ENCODE measurements at regions not wholly inside any gene's neighbourhood (a gene's known extent, or its start where the extent isn't known, plus 50 kb on each side); places are given as distances from the start of the nearest gene placed in this dataset.

DNA sequence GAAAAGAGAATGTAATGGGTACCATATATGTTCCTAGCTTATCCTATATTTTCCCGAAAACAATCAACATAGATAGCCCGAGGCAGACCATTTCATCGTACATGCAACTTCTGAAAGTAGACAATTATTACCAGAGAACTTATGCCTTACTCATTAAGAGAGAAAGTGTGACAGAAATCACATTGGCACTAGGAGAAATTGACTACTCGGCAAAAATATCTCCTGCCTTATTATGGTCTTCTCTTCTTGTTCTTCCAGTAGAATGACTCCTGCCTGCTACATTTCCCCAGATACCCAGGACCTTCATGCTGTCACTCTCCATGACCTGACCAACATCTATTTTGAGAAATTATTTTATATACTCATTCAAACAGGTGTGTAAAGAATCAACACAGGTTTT lies 1015.7 kb downstream of the TUSC7 start:
- no peak for DNase-seq

GRCh38 chr3:117726776-117727175 lies 1017.2 kb downstream of the TUSC7 start:
- no peak for DNase-seq

DNA sequence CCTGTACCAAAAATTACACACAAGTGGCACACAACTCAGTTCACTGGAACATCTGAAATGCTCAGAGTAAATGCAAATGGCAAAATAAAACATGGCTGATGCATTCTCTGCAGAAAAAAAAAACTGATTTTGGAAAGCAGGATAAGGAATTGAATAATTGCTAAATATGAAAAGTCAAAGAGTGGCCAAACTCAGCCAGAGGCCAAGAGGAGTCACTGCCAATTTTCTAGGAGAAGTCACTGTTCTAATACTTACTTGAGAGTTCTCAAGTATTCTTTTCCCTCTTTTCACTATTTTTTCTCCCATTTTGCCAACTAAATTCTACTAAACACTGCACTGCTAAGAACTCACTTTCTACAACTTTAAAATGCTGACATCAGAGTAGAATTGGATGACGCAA lies 1018.6 kb downstream of the TUSC7 start:
- DNase-seq = no peak

- no peak for DNase-seq
These were observed 1024.9 kb downstream of the TUSC7 start for GRCh38 chr3:117734496-117734895.

DNA sequence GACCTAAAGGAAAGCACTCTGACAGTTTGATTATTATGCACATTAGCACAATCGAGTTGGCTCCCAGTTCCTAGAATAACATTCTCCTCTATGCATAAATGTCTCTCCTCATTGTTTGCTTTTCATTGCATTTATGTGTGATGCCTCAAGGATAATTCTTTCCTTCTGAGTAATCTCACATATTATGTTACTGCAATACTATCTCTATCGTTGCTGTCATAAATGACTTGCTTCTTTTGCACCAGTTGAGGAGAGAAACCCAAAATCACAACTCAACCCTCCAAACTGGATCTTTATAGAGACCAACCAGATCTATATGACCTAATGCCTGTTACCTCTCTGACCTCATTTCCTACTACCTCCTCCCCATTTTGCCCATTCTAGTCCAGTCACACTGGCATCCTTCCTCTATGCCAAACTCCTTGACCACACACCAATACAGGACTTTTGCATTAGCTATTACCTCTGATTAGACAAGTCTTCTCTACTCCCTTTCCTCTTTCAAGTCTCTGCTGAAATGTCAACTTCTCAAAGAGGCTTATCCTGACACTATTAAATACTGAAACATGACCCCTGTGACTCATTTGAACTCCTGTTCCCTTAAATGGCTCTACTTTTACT lies 1026.0 kb downstream of the TUSC7 start:
- DNase-seq = no peak

DNA sequence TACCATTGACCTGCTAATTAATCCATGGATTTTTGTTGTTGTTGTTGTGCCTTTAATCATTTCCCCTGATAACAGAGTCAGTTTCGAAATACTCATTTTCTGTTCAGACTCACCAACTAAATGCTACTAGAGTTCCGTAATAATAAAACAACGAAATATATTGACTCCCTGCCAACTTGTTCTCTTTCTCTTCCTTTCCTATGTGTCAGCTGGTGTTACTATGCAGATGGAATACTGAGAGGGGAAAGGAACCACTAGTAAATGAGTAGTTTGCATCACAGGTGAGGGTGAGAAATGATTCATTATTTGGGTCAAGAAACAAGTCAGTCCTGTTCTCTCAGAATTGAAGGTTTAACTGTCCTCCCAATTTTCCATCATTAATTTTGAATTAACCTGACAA lies 1027.3 kb downstream of the TUSC7 start:
- DNase-seq = no peak

DNA sequence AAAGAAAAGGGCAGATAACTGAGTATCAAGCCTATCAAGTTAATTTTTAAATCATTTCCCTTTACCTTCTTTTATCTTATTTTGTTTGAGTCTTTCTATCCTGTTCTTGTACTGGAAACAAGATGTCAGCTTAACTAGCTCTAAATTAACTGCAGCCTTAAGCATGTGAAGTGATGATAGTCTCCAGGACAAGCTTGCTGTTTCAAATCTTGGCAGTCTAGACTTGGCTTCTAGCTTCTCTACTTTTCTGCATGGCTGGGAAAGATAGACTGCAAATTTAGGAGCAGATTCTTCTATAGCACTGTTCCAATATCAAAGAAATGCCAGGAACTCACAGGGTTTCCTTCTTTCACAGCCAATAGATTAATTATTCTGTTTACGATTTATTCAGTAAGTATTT lies 1034.4 kb downstream of the TUSC7 start:
- DNase-seq = no peak

DNA sequence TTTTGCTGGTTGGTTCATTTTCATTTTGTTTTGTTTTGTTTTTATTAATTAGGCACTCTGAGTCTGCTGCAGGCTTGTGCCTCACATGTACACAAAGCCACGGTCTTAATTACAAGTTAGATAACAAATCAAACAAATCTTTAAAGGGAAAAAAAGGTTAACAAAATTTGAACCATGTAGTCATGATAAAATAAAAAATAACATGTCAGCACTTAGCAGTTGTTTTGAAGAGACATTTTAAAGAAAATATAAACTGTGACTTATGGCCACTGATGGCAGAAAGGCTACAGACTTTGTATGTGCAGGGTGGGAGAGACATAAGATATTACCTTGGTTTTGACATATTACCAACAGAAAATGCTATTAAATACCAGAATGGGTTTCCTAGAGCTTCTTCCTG lies 1035.4 kb downstream of the TUSC7 start:
- DNase-seq = no peak

DNA sequence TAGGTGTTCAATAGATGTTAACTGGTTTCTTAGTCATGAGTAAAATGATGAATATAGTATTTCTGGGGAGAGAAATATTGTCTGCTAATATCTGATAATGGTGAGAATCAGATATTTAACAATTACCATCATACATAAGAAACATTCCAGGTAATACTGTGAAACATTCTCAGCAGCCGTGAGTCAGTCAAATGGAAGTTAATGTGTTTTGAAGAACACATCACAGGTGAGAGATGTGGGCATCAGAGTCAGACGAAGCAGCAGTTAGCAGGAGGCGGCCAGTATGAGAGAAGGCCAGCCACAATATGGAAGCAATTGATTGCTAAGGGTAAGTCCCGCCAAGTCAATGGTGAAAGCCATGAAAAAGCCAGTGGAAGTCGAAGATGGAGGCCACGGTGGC lies 1035.9 kb downstream of the TUSC7 start:
- no peak for DNase-seq

GRCh38 chr3:117746066-117746465 lies 1036.5 kb downstream of the TUSC7 start:
- no peak for DNase-seq

- no peak for DNase-seq
These were observed 1038.6 kb downstream of the TUSC7 start for GRCh38 chr3:117748131-117748530.

DNA sequence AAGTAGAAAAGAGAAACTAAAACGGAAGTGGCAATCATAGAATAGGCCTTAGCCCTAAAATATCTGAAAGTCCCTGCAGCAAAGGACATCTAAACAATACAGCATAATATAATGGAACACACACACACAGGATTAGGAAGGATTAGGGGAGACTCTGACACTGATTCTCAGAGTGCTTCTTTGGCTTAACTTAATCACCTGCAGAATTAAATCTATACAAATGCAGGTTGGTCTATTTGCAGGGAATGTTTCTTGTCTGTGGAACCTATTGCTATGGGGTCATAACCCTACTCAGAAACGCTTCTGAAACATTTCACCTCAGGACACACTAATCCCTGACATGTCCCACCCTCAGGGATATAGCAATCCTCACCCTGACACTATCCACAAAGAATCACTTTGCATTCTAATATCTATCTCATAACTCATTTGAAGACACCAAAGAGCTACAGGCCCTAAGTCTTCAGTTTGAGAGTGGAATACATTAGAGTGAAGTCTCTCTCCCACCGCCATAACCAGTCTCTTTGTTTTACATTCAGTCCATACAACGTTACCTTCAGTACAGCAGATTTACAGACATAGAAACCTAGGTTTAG lies 1041.2 kb downstream of the TUSC7 start:
- no peak for DNase-seq

- no peak for DNase-seq
These were observed 1042.1 kb downstream of the TUSC7 start for GRCh38 chr3:117751651-117752050.

DNA sequence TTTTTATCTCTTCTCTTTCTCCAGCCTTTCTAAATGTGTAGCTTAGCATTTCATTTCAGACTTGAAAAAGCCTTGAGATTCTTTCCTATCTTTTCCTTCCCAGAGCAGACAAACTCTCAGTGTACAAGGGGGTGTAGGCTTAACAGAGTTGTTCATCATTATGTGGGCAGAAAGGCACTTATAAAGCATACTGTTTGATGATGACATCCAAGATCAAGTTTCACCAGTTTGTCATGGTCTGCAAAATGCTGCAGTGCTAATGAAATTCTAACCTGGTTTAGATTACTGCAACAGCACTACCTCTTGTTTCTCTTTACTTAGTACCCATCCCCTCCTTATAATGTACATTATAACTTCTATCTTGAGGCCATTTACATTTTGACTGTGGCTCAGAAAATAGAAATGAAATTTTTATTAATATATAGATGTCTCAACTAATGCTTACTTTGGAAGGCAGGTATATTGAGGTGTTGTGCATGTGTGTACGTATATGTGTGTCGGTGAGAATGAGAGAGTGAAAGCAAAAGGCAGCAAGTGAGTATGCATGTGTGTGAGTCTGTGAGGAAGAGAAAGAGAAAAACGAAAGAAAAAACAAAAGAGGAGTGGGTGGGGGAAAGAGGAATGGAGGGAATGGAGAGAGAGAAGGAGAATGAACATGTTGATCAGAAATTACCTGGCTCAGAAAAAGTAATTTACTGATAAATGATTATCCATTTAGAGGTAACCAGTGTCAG lies 1043.6 kb downstream of the TUSC7 start:
- no peak for DNase-seq

GRCh38 chr3:117754058-117754457 lies 1044.5 kb downstream of the TUSC7 start:
- no peak for DNase-seq

- no peak for DNase-seq
These were observed 1045.3 kb downstream of the TUSC7 start for GRCh38 chr3:117754841-117755240.

GRCh38 chr3:117756563-117756962 lies 1047.0 kb downstream of the TUSC7 start:
- DNase-seq = no peak

DNA sequence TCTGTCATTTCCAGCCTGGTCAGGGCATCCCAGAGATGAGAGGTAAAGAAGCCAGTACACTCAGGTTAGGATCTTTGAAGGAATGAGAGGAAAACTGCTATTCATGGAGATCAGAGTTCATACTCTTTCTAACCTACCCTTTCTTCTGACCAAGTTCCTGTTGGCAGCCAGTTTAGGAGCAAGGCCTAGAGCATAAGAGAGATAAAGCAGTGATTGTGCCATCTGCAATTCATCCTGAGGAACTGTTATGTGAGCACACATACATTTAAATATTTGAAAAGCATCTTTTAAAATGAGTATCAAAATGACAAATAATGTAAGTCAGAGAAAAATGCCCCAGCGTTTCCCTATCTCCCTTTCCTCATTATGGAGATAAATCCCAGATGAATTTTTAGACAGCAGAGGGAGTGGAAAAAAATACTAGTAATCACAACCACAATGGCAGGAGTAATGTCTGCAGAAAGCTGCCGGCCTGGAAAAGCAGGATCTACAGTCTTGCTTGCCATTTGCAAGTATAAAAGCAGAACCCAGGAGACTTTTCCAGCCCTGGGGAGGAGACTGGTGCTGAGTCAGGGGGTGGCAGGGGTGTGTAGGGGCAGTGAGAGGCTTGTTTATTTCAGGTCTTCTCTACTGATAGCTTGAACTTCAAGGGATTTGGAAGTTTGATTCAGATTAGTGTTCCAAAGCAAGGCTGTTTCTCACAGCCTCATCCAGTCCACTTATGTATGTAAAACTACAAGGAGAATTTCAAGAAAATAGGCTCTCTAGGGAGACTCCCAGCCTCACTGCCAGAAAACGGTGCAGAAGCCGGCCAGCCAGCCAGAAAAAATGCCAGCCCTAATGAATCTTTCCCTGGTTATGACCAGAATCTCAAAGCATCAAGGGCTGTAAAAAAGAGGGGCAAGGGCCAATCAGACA lies 1052.4 kb downstream of the TUSC7 start:
- no peak for DNase-seq

DNA sequence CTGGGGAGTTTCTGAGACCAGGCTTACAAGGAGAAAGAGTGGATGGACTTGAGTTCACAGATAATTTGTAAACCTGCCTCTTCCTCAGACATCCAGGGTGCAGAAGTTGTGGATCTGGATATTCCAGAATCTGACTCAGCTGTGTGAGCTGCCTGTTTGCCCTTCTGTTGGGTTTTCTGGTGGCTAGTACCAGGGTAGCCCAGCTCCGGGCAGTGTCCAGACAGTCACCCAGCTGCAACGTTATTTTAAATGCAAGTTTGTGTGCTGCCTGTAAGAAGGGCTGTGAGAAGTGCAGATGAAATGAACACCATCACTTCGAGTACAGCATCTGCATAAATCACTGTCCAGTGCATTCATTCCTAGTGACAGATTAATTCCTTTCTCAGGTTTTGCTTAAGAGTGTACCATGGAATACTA lies 1053.0 kb downstream of the TUSC7 start:
- no peak for DNase-seq

- no peak for DNase-seq
These were observed 1054.0 kb downstream of the TUSC7 start for GRCh38 chr3:117763561-117763960.

DNA sequence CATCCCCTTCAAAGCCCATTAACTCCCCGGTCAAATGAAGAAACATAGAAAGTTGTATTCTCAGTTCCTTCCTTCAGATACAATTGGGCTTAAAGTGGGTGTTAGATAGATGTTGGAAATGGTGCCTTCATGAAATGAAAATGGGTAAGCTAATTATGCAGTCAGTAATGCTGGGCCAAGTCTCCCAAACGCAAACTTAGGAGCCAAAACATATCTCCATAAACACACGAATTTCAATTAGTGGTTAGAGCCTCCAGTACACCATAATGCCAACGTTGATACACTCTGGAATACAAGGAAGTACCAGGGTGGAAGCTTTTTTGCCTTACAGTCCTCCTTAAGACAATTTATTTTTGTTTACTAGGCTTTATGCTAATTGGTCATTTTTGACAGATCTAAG lies 1059.0 kb downstream of the TUSC7 start:
- DNase-seq = no peak

DNA sequence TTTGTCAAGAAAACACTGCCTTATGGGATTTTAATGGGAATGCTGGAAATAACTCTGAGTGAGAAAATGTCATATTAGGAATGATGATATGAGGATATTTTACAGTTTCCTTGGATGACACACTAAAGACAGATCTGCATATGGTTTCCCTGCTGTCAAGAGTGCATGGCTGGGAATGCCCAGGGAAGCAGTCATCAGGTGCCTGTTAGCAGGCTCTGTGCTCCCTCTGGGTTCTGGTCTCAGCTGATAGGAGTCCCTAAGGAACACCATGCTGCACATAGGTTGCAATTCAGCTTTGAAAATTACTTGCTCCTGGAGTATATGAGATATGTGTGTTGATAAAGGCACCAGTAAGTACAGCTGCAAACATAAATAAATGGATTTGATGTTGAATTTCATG lies 1064.6 kb downstream of the TUSC7 start:
- DNase-seq = no peak

DNA sequence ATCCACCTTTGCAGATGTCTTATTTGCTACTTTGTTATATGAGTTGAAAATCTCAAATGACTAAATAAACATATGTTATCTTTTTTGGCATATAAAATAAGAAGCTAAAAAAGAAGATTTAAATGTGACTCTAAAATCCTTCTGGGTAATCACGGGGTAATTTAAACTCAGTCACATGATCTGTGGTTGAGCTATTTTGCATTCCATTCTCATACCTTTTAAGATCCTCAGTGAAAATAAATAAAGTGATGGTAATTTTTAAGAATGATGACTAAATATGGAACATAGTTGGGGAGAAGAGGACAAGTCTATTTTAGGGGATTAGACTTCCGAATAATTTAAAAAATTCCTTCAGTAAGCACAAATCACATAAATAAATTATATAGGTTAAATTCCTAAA lies 1076.8 kb downstream of the TUSC7 start:
- no peak for DNase-seq
